ENCODE measurements at regions not wholly inside any gene's neighbourhood (a gene's known extent, or its start where the extent isn't known, plus 50 kb on each side); places are given as distances from the start of the nearest gene placed in this dataset.

GRCh38 chr13:99865420-99865930 is 106.1 kb downstream of the ZIC5 start:
- TF ChIP-seq CTCF (IDR thresholded peaks at IDR 0.05; ENCODE audit: low read depth, low read length, poor library complexity, severe bottlenecking): no peak
- no peak for TF ChIP-seq EZH2phosphoT487 (IDR thresholded peaks at IDR 0.05; ENCODE audit: borderline replicate concordance, low read length)
